Type B pancreatic cell (in vitro differentiated cells): ENCODE measurements at regions not wholly inside any gene's neighbourhood (a gene's known extent, or its start where the extent isn't known, plus 50 kb on each side); places are given as distances from the start of the nearest gene placed in this dataset.
A peak's percentile ranks its signal among the peaks of the same experiment; 100 is the strongest.

Experiments
- DNase-seq: peaks from one replicate; pipeline ENCODE4 v3.0.0; 2021; ENCODE audit warnings: mixed read lengths; ENCODE audit not compliant: unreplicated experiment; ENCODE audit errors: extremely low spot score
- H3K27ac Mint-ChIP-seq: 2 replicates; pipeline ENCODE4 v1.8.0; 2021; ENCODE audit warnings: mild to moderate bottlenecking, mixed read lengths
- H3K27me3 Mint-ChIP-seq: 2 replicates; pipeline ENCODE4 v1.8.0; 2021; ENCODE audit warnings: mixed read lengths
- H3K36me3 Mint-ChIP-seq: 2 replicates; pipeline ENCODE4 v1.8.0; 2021; ENCODE audit warnings: mixed read lengths
- H3K4me1 Mint-ChIP-seq: one replicate; pipeline ENCODE4 v1.8.0; 2021; ENCODE audit warnings: mixed read lengths; ENCODE audit not compliant: unreplicated experiment
- H3K4me3 Mint-ChIP-seq: 2 replicates; pipeline ENCODE4 v1.8.0; 2021; ENCODE audit warnings: mild to moderate bottlenecking, mixed read lengths
- H3K9me3 Mint-ChIP-seq: 2 replicates; pipeline ENCODE4 v1.8.0; 2021; ENCODE audit warnings: mixed read lengths
- CTCF ChIP-seq: fragments of 200-600 bp; sonication (generic); conservative IDR thresholded peaks from 2 replicates; pipeline ENCODE4 v1.5.0; 2021; ENCODE audit warnings: antibody characterized with exemption, mild to moderate bottlenecking

- no peaks in the 10 kb centered on the region for H3K9me3 Mint-ChIP-seq
- peaks cover 3% of the 10 kb centered on the region for H3K27me3 Mint-ChIP-seq
- no peak overlapping the region for H3K4me3 Mint-ChIP-seq
- H3K4me1 Mint-ChIP-seq, result peaks cover 6% of the 10 kb centered on the region
- no peaks in the 10 kb centered on the region for H3K36me3 Mint-ChIP-seq
- H3K27ac Mint-ChIP-seq, result no peak overlapping the region
- TF ChIP-seq CTCF, result no peak
- no peak for DNase-seq
Observed at GRCh38 chr12:115495300-115495699, 782.2 kb downstream of the MED13L start.

- Mint-ChIP-seq H3K4me1 (peaks cover 6% of the 10 kb centered on the region), H3K36me3 (no peaks in the 10 kb centered on the region), H3K4me3 (no peak overlapping the region), H3K27ac (no peak overlapping the region), H3K9me3 (no peaks in the 10 kb centered on the region), H3K27me3 (peaks cover 3% of the 10 kb centered on the region)
- no peak for TF ChIP-seq CTCF
- DNase-seq, result no peak
Observed at GRCh38 chr12:115492553-115492952, 784.9 kb downstream of the MED13L start.

GRCh38 chr12:115491511-115492250 is 785.8 kb downstream of the MED13L start:
- H3K36me3 Mint-ChIP-seq, result no peaks in the 10 kb centered on the region
- H3K9me3 Mint-ChIP-seq, result no peaks in the 10 kb centered on the region
- DNase-seq, result no peak
- peaks cover 11% of the 10 kb centered on the region for H3K4me1 Mint-ChIP-seq
- no peak overlapping the region for H3K4me3 Mint-ChIP-seq
- no peak for TF ChIP-seq CTCF
- no peak overlapping the region for H3K27ac Mint-ChIP-seq
- H3K27me3 Mint-ChIP-seq, result no peaks in the 10 kb centered on the region

- H3K4me3 Mint-ChIP-seq, result no peak overlapping the region
- H3K4me1 Mint-ChIP-seq, result peaks cover 30% of the 10 kb centered on the region
- no peaks in the 10 kb centered on the region for H3K27me3 Mint-ChIP-seq
- H3K36me3 Mint-ChIP-seq, result no peaks in the 10 kb centered on the region
- TF ChIP-seq CTCF, result no peak
- H3K27ac Mint-ChIP-seq, result no peak overlapping the region
- no peak for DNase-seq
- H3K9me3 Mint-ChIP-seq, result peaks cover 6% of the 10 kb centered on the region
Observed at GRCh38 chr12:115489253-115489652, 788.2 kb downstream of the MED13L start.

- Mint-ChIP-seq H3K27ac (peak overlapping the region; percentile 17), H3K27me3 (no peaks in the 10 kb centered on the region), H3K4me1 (peaks cover 24% of the 10 kb centered on the region), H3K4me3 (peak overlapping the region; percentile 26), H3K9me3 (peaks cover 6% of the 10 kb centered on the region), H3K36me3 (no peaks in the 10 kb centered on the region)
- no peak for DNase-seq
- no peak for TF ChIP-seq CTCF
Observed at GRCh38 chr12:115485967-115486366, 791.5 kb downstream of the MED13L start.

- Mint-ChIP-seq H3K9me3 (peaks cover 6% of the 10 kb centered on the region), H3K36me3 (peaks cover 3% of the 10 kb centered on the region), H3K4me1 (peaks cover 24% of the 10 kb centered on the region), H3K27ac (peak overlapping the region; percentile 17), H3K27me3 (no peaks in the 10 kb centered on the region), H3K4me3 (peak overlapping the region; percentile 26)
- no peak for DNase-seq
- TF ChIP-seq CTCF, result no peak
Observed at GRCh38 chr12:115485503-115485902, 792.0 kb downstream of the MED13L start.
